SK-N-SH (cell line): ENCODE measurements at regions not wholly inside any gene's neighbourhood (a gene's known extent, or its start where the extent isn't known, plus 50 kb on each side); places are given as distances from the start of the nearest gene placed in this dataset.
A peak's percentile ranks its signal among the peaks of the same experiment; 100 is the strongest.

Experiments
- CTCF ChIA-PET: fragments of 300-600, 350-600 bp; formaldehyde crosslinking; extraction: SDS; loops from one replicate; lab custom pipeline; 2021; lab: Yijun Ruan, JAX
- POLR2A ChIA-PET: fragments of 350-600 bp; sonication (Branson Sonifier 250); formaldehyde crosslinking; extraction: SDS; loops from one replicate; lab custom pipeline; 2020; ENCODE audit warnings: antibody characterized with exemption, inconsistent platforms; lab: Yijun Ruan, JAX
- DNase-seq: peaks from one replicate; pipeline ENCODE4 v3.0.0; 2012
- H2AFZ ChIP-seq: fragments of 200-600 bp; sonication (generic); 2 replicates; pipeline ENCODE4 v1.8.1; 2016; ENCODE audit warnings: antibody characterized with exemption, mild to moderate bottlenecking, low read depth
- H3F3A ChIP-seq: fragments of 200-600 bp; sonication (generic); replicated peaks from 2 replicates; pipeline ENCODE3; 2016; ENCODE audit warnings: antibody characterized with exemption, mild to moderate bottlenecking; ENCODE audit not compliant: insufficient read depth
- H3K27ac ChIP-seq, 2 experiments: fragments of 200-500 bp in 1 of 2; fragments of 200-600 bp in 1 of 2; sonication (Bioruptor generic) in 1 of 2; sonication (generic), shearing (Covaris generic) in 1 of 2; 2 replicates each; pipeline versions ENCODE4 v1.5.1 to v1.6.1; 2014 to 2016; ENCODE audit warnings: low read depth in 2 of 2, inconsistent platforms in 1 of 2, low read length in 1 of 2, mild to moderate bottlenecking in 1 of 2, mixed read lengths in 1 of 2
- H3K27me3 ChIP-seq: fragments of 200-600 bp; sonication (generic), shearing (Covaris generic); 2 replicates; pipeline ENCODE4 v1.6.1; 2016; ENCODE audit warnings: mixed run types; ENCODE audit not compliant: insufficient read depth
- H3K36me3 ChIP-seq, 2 experiments: fragments of 200-500 bp in 1 of 2; fragments of 200-600 bp in 1 of 2; sonication (Bioruptor generic) in 1 of 2; sonication (generic) in 1 of 2; replicated peaks in 1 of 2; 2 replicates each; pipeline versions ENCODE3 to v1.5.1; 2014 to 2016; ENCODE audit warnings: low read length in 1 of 2, mild to moderate bottlenecking in 1 of 2; ENCODE audit not compliant: insufficient read depth in 2 of 2, control insufficient read depth in 1 of 2
- H3K4me1 ChIP-seq, 2 experiments: fragments of 200-500 bp in 1 of 2; fragments of 200-600 bp in 1 of 2; sonication (Bioruptor generic) in 1 of 2; sonication (generic), shearing (Covaris generic) in 1 of 2; 2 replicates each; pipeline versions ENCODE4 v1.5.1 to v1.6.1; 2014 to 2016; ENCODE audit warnings: low read depth in 1 of 2, low read length in 1 of 2, mixed run types in 1 of 2; ENCODE audit not compliant: insufficient read depth in 2 of 2, control insufficient read depth in 1 of 2
- H3K4me2 ChIP-seq: fragments of 200-600 bp; sonication (generic), shearing (Covaris generic); 2 replicates; pipeline ENCODE4 v1.6.1; 2017; ENCODE audit warnings: mixed run types
- H3K4me3 ChIP-seq, 2 experiments: fragments of 200-500 bp in 1 of 2; fragments of 200-600 bp in 1 of 2; sonication (Bioruptor generic) in 1 of 2; sonication (generic), shearing (Covaris generic) in 1 of 2; 2 replicates each; pipeline versions ENCODE4 v1.5.1 to v1.8.1; 2014 to 2016; ENCODE audit warnings: low read depth in 2 of 2, inconsistent platforms in 1 of 2, low read length in 1 of 2, mild to moderate bottlenecking in 1 of 2, mixed read lengths in 1 of 2, moderate library complexity in 1 of 2
- H3K79me2 ChIP-seq: fragments of 200-600 bp; sonication (generic); 2 replicates; pipeline ENCODE4 v1.8.1; 2017; ENCODE audit warnings: mild to moderate bottlenecking; ENCODE audit not compliant: insufficient read depth
- H3K9ac ChIP-seq: fragments of 200-600 bp; sonication (generic); 2 replicates; pipeline ENCODE4 v1.6.1; 2017; ENCODE audit warnings: mixed run types
- H3K9me2 ChIP-seq: fragments of 200-600 bp; sonication (generic); 2 replicates; pipeline ENCODE4 v1.6.1; 2017; ENCODE audit warnings: mixed run types
- H3K9me3 ChIP-seq: fragments of 200-600 bp; sonication (generic); 2 replicates; pipeline ENCODE4 v1.6.1; 2017; ENCODE audit warnings: mixed run types, mild to moderate bottlenecking, moderate library complexity
- H4K20me1 ChIP-seq: fragments of 200-600 bp; sonication (generic); 2 replicates; pipeline ENCODE4 v1.6.1; 2017; ENCODE audit warnings: mild to moderate bottlenecking, mixed run types; ENCODE audit not compliant: insufficient read depth
- EZH2phosphoT487 ChIP-seq: fragments of 200-600 bp; sonication (generic); IDR thresholded peaks from 2 replicates; pipeline ENCODE4 v1.6.1; 2017; ENCODE audit warnings: low read depth, mixed run types, mild to moderate bottlenecking, antibody characterized with exemption, moderate library complexity, borderline replicate concordance
- FOXM1 ChIP-seq: IDR thresholded peaks from 2 replicates; pipeline ENCODE4 v1.4.0; 2012; ENCODE audit warnings: low read depth, mild to moderate bottlenecking
- GABPA ChIP-seq: IDR thresholded peaks from 2 replicates; pipeline ENCODE4 v1.4.0; 2012; ENCODE audit warnings: low read depth, mild to moderate bottlenecking
- JUND ChIP-seq: IDR thresholded peaks from 2 replicates; pipeline ENCODE4 v1.4.0; 2012
- NRF1 ChIP-seq: IDR thresholded peaks from 2 replicates; pipeline ENCODE4 v1.6.1; 2012; ENCODE audit warnings: low read depth, mild to moderate bottlenecking, low read length
- RAD21 ChIP-seq: IDR thresholded peaks from 2 replicates; pipeline ENCODE4 v1.6.1; 2012; ENCODE audit warnings: mild to moderate bottlenecking, low read length
- RCOR1 ChIP-seq: fragments of 150-350 bp; IDR thresholded peaks from 2 replicates; pipeline ENCODE4 v1.6.1; 2017; ENCODE audit warnings: antibody characterized with exemption, low read length
- SIN3A ChIP-seq: IDR thresholded peaks from 2 replicates; pipeline ENCODE4 v1.6.1; 2012; ENCODE audit warnings: low read depth, mild to moderate bottlenecking, low read length, moderate library complexity, borderline replicate concordance
- TAF1 ChIP-seq: IDR thresholded peaks from 2 replicates; pipeline ENCODE4 v1.6.1; 2012; ENCODE audit warnings: low read depth, mild to moderate bottlenecking, low read length, moderate library complexity, borderline replicate concordance
- TCF12 ChIP-seq: IDR thresholded peaks from 2 replicates; pipeline ENCODE4 v1.4.0; 2012
- USF1 ChIP-seq: IDR thresholded peaks from 2 replicates; pipeline ENCODE4 v1.4.0; 2012; ENCODE audit warnings: low read depth, borderline replicate concordance
- WGBS: methylation state at CpG from one replicate; pipeline ENCODE4 v1.1.6; 2017; ENCODE audit warnings: low lambda C conversion rate; 5-methylcytosine and 5-hydroxymethylcytosine counted together
- TF ChIP-seq, protein P1 (sequence below): fragments of 150-350 bp; IDR thresholded peaks from 2 replicates; pipeline ENCODE4 v1.6.1; 2016; ENCODE audit warnings: mild to moderate bottlenecking, low read depth, low read length
- TF ChIP-seq, protein P2 (sequence below): IDR thresholded peaks from 2 replicates; pipeline ENCODE4 v1.4.0; 2012; ENCODE audit warnings: low read depth

- TF ChIP-seq FOXM1 (no peak), GABPA (no peak), NRF1 (no peak)
These were observed 83.2 kb downstream of the FOXL3 start (continued) for GRCh38 chr7:372932-373791.

- no peak for TF ChIP-seq RAD21
- no peak for TF ChIP-seq TCF12
- no peak for TF ChIP-seq SIN3A
- no peak for TF ChIP-seq FOXM1
- TF ChIP-seq, protein P1, sequence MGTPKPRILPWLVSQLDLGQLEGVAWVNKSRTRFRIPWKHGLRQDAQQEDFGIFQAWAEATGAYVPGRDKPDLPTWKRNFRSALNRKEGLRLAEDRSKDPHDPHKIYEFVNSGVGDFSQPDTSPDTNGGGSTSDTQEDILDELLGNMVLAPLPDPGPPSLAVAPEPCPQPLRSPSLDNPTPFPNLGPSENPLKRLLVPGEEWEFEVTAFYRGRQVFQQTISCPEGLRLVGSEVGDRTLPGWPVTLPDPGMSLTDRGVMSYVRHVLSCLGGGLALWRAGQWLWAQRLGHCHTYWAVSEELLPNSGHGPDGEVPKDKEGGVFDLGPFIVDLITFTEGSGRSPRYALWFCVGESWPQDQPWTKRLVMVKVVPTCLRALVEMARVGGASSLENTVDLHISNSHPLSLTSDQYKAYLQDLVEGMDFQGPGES, result no peak
- Histone ChIP-seq H3K9me2 (no peaks in the 10 kb centered on the region), H3F3A (no peaks in the 10 kb centered on the region), H3K9ac (no peak overlapping the region), H4K20me1 (no peaks in the 10 kb centered on the region), H3K36me3 (no peaks in the 10 kb centered on the region), H2AFZ (no peak overlapping the region), H3K4me3 (no peak overlapping the region), H3K4me1 (no peaks in the 10 kb centered on the region), H3K9me3 (no peaks in the 10 kb centered on the region), H3K27ac (no peak overlapping the region), H3K79me2 (no peaks in the 10 kb centered on the region), H3K27me3 (no peaks in the 10 kb centered on the region), H3K4me2 (no peak overlapping the region)
- CTCF ChIA-PET, result interaction anchor here (1.4 kb wide), 1 partner anchor 52 kb away, joined by 5 read pairs; no protein-coding TSS in a partner anchor
- POLR2A ChIA-PET, result no interaction called here
- DNase-seq, result peak; percentile 42
- 67% methylated on average over 23 of the region's 23 CpGs for WGBS
These were observed 84.1 kb downstream of the FOXL3 start for GRCh38 chr7:373818-374705.

DNA sequence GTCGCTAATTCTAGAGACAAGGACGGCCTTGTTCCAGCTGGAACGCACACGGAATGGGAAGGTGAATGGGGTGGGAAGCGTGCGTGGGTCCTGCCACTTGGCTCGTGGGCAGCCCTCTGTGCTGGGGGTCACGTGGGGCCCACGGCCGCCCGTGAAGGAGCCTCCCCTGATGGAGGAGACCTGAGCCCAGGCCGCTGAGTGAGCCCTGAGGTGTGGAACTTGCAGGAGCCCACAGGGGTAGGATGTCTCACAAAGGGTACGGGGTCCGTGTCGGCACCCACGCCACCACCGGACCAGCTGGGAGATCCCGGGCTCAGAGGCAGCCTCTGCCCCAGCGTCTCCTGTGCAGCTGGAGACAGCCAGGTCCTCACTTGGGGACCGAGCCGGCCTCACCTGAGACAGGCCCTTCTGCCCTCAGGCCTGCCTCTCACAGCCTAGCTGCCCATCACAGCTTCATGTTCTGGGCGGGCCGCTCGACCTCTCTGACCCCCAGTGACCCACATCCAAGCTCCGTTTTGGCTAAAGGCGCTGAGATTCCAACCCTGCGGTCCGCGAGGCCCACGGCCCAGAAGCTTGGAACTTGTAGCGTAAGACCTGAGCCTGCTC is 84.8 kb downstream of the FOXL3 start:
- Histone ChIP-seq H3K4me1 (no peaks in the 10 kb centered on the region), H3K36me3 (no peaks in the 10 kb centered on the region), H3K27ac (no peak overlapping the region), H4K20me1 (no peaks in the 10 kb centered on the region), H3K27me3 (no peaks in the 10 kb centered on the region), H3F3A (no peaks in the 10 kb centered on the region), H3K9me3 (no peaks in the 10 kb centered on the region), H3K9me2 (no peaks in the 10 kb centered on the region), H3K79me2 (no peaks in the 10 kb centered on the region), H3K9ac (no peak overlapping the region), H3K4me2 (no peak overlapping the region), H3K4me3 (no peak overlapping the region), H2AFZ (no peak overlapping the region)
- ChIA-PET POLR2A (no interaction called here), CTCF (interaction anchor here (0.9 to 1.4 kb wide), 2 partner anchors 9 to 53 kb away, joined by 3 to 5 read pairs; no protein-coding TSS in a partner anchor)
- no peak for TF ChIP-seq RAD21
- no peak for TF ChIP-seq USF1
- TF ChIP-seq TAF1, result no peak
- TF ChIP-seq, protein P1, result no peak
- TF ChIP-seq TCF12, result no peak
- no peak for TF ChIP-seq EZH2phosphoT487
- no peak for TF ChIP-seq JUND
- no peak for TF ChIP-seq RCOR1
- TF ChIP-seq, protein P2, sequence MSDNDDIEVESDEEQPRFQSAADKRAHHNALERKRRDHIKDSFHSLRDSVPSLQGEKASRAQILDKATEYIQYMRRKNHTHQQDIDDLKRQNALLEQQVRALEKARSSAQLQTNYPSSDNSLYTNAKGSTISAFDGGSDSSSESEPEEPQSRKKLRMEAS, result no peak
- WGBS, result 61% methylated on average over 17 of the region's 31 CpGs
- DNase-seq, result no peak
